COLO668 (cell line): ENCODE measurements at regions not wholly inside any gene's neighbourhood (a gene's known extent, or its start where the extent isn't known, plus 50 kb on each side); places are given as distances from the start of the nearest gene placed in this dataset.
"Not testable (repeated sequence)": the region's sequence is repeated elsewhere in the genome, so short reads cannot be mapped to it uniquely, and the experiment has no call there.

ENCODE experiments used
- DNase-seq: peaks from one replicate; lab custom pipeline; 2025; ENCODE audit not compliant: unreplicated experiment; lab: John Stamatoyannopoulos, UW

GRCh38 chr1:181949500-181949899 lies 112.0 kb downstream of the ZNF648 start:
- DNase-seq = no peak

- DNase-seq = no peak
These were observed 113.1 kb downstream of the ZNF648 start for GRCh38 chr1:181948372-181948771.

GRCh38 chr1:181947441-181947840 lies 114.1 kb downstream of the ZNF648 start:
- DNase-seq = no peak

- DNase-seq = peak; percentile 83
These were observed 124.5 kb downstream of the ZNF648 start for GRCh38 chr1:181936768-181937581.

- no peak for DNase-seq
These were observed 125.2 kb downstream of the ZNF648 start for GRCh38 chr1:181936269-181936668.

GRCh38 chr1:181931873-181932272 lies 129.6 kb downstream of the ZNF648 start:
- DNase-seq = no peak

- no peak for DNase-seq
These were observed 131.3 kb downstream of the ZNF648 start for GRCh38 chr1:181930187-181930586.

- DNase-seq = no peak
These were observed 134.8 kb downstream of the ZNF648 start for GRCh38 chr1:181926697-181927096.

- not testable (repeated sequence) for DNase-seq
These were observed 137.5 kb downstream of the ZNF648 start for GRCh38 chr1:181924034-181924433.

GRCh38 chr1:181919542-181919941 lies 142.0 kb downstream of the ZNF648 start:
- no peak for DNase-seq

- no peak for DNase-seq
These were observed 142.5 kb downstream of the ZNF648 start for GRCh38 chr1:181918880-181919525.

- DNase-seq = no peak
These were observed 149.8 kb downstream of the ZNF648 start for GRCh38 chr1:181911715-181912114.

GRCh38 chr1:181910905-181911304 lies 150.6 kb downstream of the ZNF648 start:
- DNase-seq = no peak

GRCh38 chr1:181909010-181909409 lies 152.5 kb downstream of the ZNF648 start:
- DNase-seq = no peak

GRCh38 chr1:181906631-181907030 lies 154.9 kb downstream of the ZNF648 start:
- no peak for DNase-seq

GRCh38 chr1:181905944-181906597 lies 155.4 kb downstream of the ZNF648 start:
- no peak for DNase-seq

- DNase-seq = no peak
These were observed 162.7 kb downstream of the ZNF648 start for GRCh38 chr1:181898773-181899172.

GRCh38 chr1:181896824-181897223 lies 164.7 kb downstream of the ZNF648 start:
- no peak for DNase-seq

GRCh38 chr1:181894439-181894859 lies 167.1 kb downstream of the ZNF648 start:
- DNase-seq = no peak

- no peak for DNase-seq
These were observed 167.6 kb downstream of the ZNF648 start for GRCh38 chr1:181893937-181894336.

- not testable (repeated sequence) for DNase-seq
These were observed 168.4 kb downstream of the ZNF648 start for GRCh38 chr1:181893150-181893549.

GRCh38 chr1:181872562-181872961 lies 188.9 kb downstream of the ZNF648 start:
- no peak for DNase-seq
